GM23338 (cell line): ENCODE measurements at regions not wholly inside any gene's neighbourhood (a gene's known extent, or its start where the extent isn't known, plus 50 kb on each side); places are given as distances from the start of the nearest gene placed in this dataset.

Experiments
- ATAC-seq: fragments of 200-7000 bp; cut with Tn5 transposase; 3 replicates; pipeline ENCODE4 v1.9.1; 2020
- DNase-seq: peaks from one replicate; pipeline ENCODE4 v3.0.0-alpha.2; 2015; ENCODE audit warnings: low spot score
- H2AFZ ChIP-seq: fragments of 200-600 bp; sonication (generic); 2 replicates; pipeline ENCODE4 v1.8.0; 2016; ENCODE audit warnings: antibody characterized with exemption, mild to moderate bottlenecking, moderate library complexity
- H3F3A ChIP-seq: fragments of 200-600 bp; sonication (generic); replicated peaks from 2 replicates; pipeline ENCODE4 v1.8.0; 2017; ENCODE audit warnings: antibody characterized with exemption, mixed run types, low read depth
- H3K27ac ChIP-seq: fragments of 200-600 bp; sonication (generic); 2 replicates; pipeline ENCODE4 v1.6.1; 2016; ENCODE audit warnings: low read depth
- H3K27me3 ChIP-seq: fragments of 200-600 bp; sonication (generic); 2 replicates; pipeline ENCODE4 v1.8.0; 2016; ENCODE audit warnings: mild to moderate bottlenecking, mixed run types, moderate library complexity; ENCODE audit not compliant: insufficient read depth
- H3K36me3 ChIP-seq: fragments of 200-600 bp; sonication (generic); 2 replicates; pipeline ENCODE4 v1.8.0; 2016; ENCODE audit warnings: mild to moderate bottlenecking; ENCODE audit not compliant: insufficient read depth
- H3K4me1 ChIP-seq: fragments of 200-600 bp; sonication (generic); 2 replicates; pipeline ENCODE4 v1.8.0; 2016; ENCODE audit warnings: mild to moderate bottlenecking, moderate library complexity; ENCODE audit not compliant: insufficient read depth
- H3K4me2 ChIP-seq: fragments of 200-600 bp; sonication (generic); 2 replicates; pipeline ENCODE4 v1.7.1; 2017; ENCODE audit warnings: mixed run types
- H3K4me3 ChIP-seq: fragments of 200-600 bp; sonication (generic); 2 replicates; pipeline ENCODE4 v1.6.1; 2016; ENCODE audit warnings: mixed run types
- H3K79me2 ChIP-seq: fragments of 200-600 bp; sonication (generic); replicated peaks from 2 replicates; pipeline ENCODE4 v1.8.0; 2017; ENCODE audit warnings: mild to moderate bottlenecking; ENCODE audit not compliant: insufficient read depth
- H3K9me2 ChIP-seq: fragments of 200-600 bp; sonication (generic); 2 replicates; pipeline ENCODE4 v1.8.0; 2017; ENCODE audit not compliant: insufficient read depth
- H4K20me1 ChIP-seq: fragments of 200-600 bp; sonication (generic); replicated peaks from 2 replicates; pipeline ENCODE4 v1.8.0; 2017; ENCODE audit warnings: mild to moderate bottlenecking; ENCODE audit not compliant: insufficient read depth
- H3K27ac Mint-ChIP-seq: 2 replicates; pipeline ENCODE4 v1.8.0; 2020; ENCODE audit warnings: inconsistent platforms, mild to moderate bottlenecking, moderate library complexity, mixed read lengths
- H3K27me3 Mint-ChIP-seq: 3 replicates; pipeline ENCODE4 v1.8.0; 2022; ENCODE audit warnings: low read depth, mild to moderate bottlenecking, moderate library complexity, mixed read lengths, inconsistent platforms; ENCODE audit not compliant: insufficient read depth, poor library complexity
- H3K36me3 Mint-ChIP-seq: 3 replicates; pipeline ENCODE4 v1.8.0; 2021; ENCODE audit warnings: low read depth, mild to moderate bottlenecking, inconsistent platforms, moderate library complexity, mixed read lengths
- H3K4me1 Mint-ChIP-seq: 3 replicates; pipeline ENCODE4 v1.8.0; 2020; ENCODE audit warnings: mild to moderate bottlenecking, inconsistent platforms, mixed read lengths
- H3K4me3 Mint-ChIP-seq: 3 replicates; pipeline ENCODE4 v1.8.0; 2021; ENCODE audit warnings: moderate library complexity, mild to moderate bottlenecking, inconsistent platforms, mixed read lengths
- H3K9me3 Mint-ChIP-seq: 3 replicates; pipeline ENCODE4 v1.8.0; 2020; ENCODE audit warnings: moderate library complexity, mild to moderate bottlenecking, inconsistent platforms, mixed read lengths
- CTCF ChIP-seq, 2 experiments: fragments of 200-600 bp in 1 of 2; sonication (generic) in 1 of 2; conservative IDR thresholded peaks; 2 replicates each; pipeline versions ENCODE4 v1.5.1 to v1.6.1; 2016 to 2017; ENCODE audit warnings: antibody characterized with exemption in 2 of 2, low read depth in 2 of 2, mild to moderate bottlenecking in 2 of 2, moderate library complexity in 1 of 2
- EZH2 ChIP-seq: fragments of 200-600 bp; sonication (generic); IDR thresholded peaks from one replicate; pipeline ENCODE4 v1.8.0; 2017; ENCODE audit warnings: antibody characterized with exemption, mild to moderate bottlenecking, low read depth; ENCODE audit not compliant: unreplicated experiment
- EZH2phosphoT487 ChIP-seq: fragments of 200-600 bp; sonication (generic); IDR thresholded peaks from one replicate; pipeline ENCODE4 v1.8.1; 2018; ENCODE audit warnings: antibody characterized with exemption; ENCODE audit not compliant: unreplicated experiment
- JUNB ChIP-seq: IDR thresholded peaks from one replicate; pipeline ENCODE4 v1.6.1; 2016; ENCODE audit warnings: antibody characterized with exemption; ENCODE audit not compliant: unreplicated experiment
- NANOG ChIP-seq: IDR thresholded peaks from 2 replicates; pipeline ENCODE4 v1.6.1; 2016; ENCODE audit warnings: antibody characterized with exemption, borderline replicate concordance
- POLR2AphosphoS5 ChIP-seq: IDR thresholded peaks from 2 replicates; pipeline ENCODE4 v1.6.1; 2016; ENCODE audit warnings: antibody characterized with exemption, low read depth
- STAT1 ChIP-seq: IDR thresholded peaks from one replicate; pipeline ENCODE4 v1.6.1; 2016; ENCODE audit warnings: antibody characterized with exemption; ENCODE audit not compliant: unreplicated experiment
- ZNF114 ChIP-seq: fragments of 250-450 bp; sonication (Bioruptor Pico); IDR thresholded peaks from 2 replicates; pipeline ENCODE4 v1.5.0; 2020; ENCODE audit warnings: mild to moderate bottlenecking, moderate library complexity
- ZNF462 ChIP-seq: fragments of 250-450 bp; sonication (Bioruptor Pico); IDR thresholded peaks from 2 replicates; pipeline ENCODE4 v1.5.0; 2020; ENCODE audit warnings: mild to moderate bottlenecking, moderate library complexity
- TF ChIP-seq, protein P1 (sequence below): IDR thresholded peaks from 2 replicates; pipeline ENCODE4 v1.6.1; 2016; ENCODE audit warnings: antibody characterized with exemption

- TF ChIP-seq ZNF462 (CRISPR knock-in tag): no peak
Measured at GRCh38 chr15:26160343-26160742, 297.2 kb upstream of the ATP10A start (continued).

DNA sequence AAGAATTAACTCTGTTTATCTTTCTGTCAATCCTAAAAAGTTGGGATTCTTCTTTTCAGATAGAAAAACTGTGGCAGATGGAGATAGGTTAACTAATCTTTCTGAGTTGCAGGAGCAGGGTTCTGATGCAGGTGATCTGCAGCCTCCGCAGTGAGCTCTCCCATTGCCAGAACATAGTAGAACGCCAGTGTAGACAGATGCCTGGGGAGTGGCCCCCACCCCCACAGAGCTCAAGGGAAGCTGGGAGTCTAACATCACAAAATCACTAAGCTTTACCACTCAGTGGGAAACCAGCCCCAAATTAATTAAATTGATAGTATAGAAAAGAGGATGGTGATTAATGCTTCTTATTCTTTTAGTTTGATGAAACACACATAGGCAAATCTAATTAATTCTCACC, 295.0 kb upstream of the ATP10A start:
- Histone ChIP-seq H3K27me3 (no peaks in the 10 kb centered on the region), H3K79me2 (no peaks in the 10 kb centered on the region), H3K27ac (no peak overlapping the region), H3K4me1 (no peaks in the 10 kb centered on the region), H3K4me3 (no peak overlapping the region), H3K4me2 (no peak overlapping the region), H3K36me3 (no peaks in the 10 kb centered on the region), H3K9me2 (peaks cover 15% of the 10 kb centered on the region), H2AFZ (no peak overlapping the region), H3F3A (no peaks in the 10 kb centered on the region), H4K20me1 (no peaks in the 10 kb centered on the region)
- Mint-ChIP-seq H3K27ac (no peak overlapping the region), H3K4me1 (no peaks in the 10 kb centered on the region; the same call in 2 of the 3 replicates), H3K9me3 (peaks cover 8% of the 10 kb centered on the region; the same call in 1 of the 3 replicates), H3K4me3 (no peak overlapping the region), H3K36me3 (no peaks in the 10 kb centered on the region; the same call in 1 of the 3 replicates), H3K27me3 (peaks cover 7% of the 10 kb centered on the region)
- DNase-seq (no peak), ATAC-seq (no peak)
- TF ChIP-seq CTCF (conservative IDR thresholded peaks at IDR 0.05; ENCODE audit: low read depth in 2 of 2): no peak
- no peak for TF ChIP-seq EZH2
- no peak for TF ChIP-seq POLR2AphosphoS5
- TF ChIP-seq, protein P1, sequence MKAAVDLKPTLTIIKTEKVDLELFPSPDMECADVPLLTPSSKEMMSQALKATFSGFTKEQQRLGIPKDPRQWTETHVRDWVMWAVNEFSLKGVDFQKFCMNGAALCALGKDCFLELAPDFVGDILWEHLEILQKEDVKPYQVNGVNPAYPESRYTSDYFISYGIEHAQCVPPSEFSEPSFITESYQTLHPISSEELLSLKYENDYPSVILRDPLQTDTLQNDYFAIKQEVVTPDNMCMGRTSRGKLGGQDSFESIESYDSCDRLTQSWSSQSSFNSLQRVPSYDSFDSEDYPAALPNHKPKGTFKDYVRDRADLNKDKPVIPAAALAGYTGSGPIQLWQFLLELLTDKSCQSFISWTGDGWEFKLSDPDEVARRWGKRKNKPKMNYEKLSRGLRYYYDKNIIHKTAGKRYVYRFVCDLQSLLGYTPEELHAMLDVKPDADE: no peak
- no peak for TF ChIP-seq NANOG
- TF ChIP-seq JUNB: no peak
- TF ChIP-seq ZNF114 (CRISPR knock-in tag): no peak
- TF ChIP-seq EZH2phosphoT487: no peak
- no peak for TF ChIP-seq STAT1
